ENCODE measurements at regions not wholly inside any gene's neighbourhood (a gene's known extent, or its start where the extent isn't known, plus 50 kb on each side); places are given as distances from the start of the nearest gene placed in this dataset.
A peak's percentile ranks its signal among the peaks of the same experiment; 100 is the strongest.
"Not testable (repeated sequence)": the region's sequence is repeated elsewhere in the genome, so short reads cannot be mapped to it uniquely, and the experiment has no call there.

GRCh38 chr20:30723934-30724687, 533.4 kb upstream of the DEFB115 start:
- peak in 1 of 3 experiments; percentile 18 for TF ChIP-seq CTCF (IDR thresholded peaks at IDR 0.05)
- TF ChIP-seq POLR2A (IDR thresholded peaks at IDR 0.05; ENCODE audit: low read depth); POLR2AphosphoS5 (IDR thresholded peaks at IDR 0.05): not testable (repeated sequence)
